ENCODE measurements at regions not wholly inside any gene's neighbourhood (a gene's known extent, or its start where the extent isn't known, plus 50 kb on each side); places are given as distances from the start of the nearest gene placed in this dataset.

GRCh38 chr20:12623870-12624269 is 384.9 kb upstream of the SPTLC3 start:
- no peak for TF ChIP-seq YY1 (IDR thresholded peaks at IDR 0.05; ENCODE audit: low read depth)

GRCh38 chr20:12627485-12627884 is 381.3 kb upstream of the SPTLC3 start:
- TF ChIP-seq NFIC (IDR thresholded peaks at IDR 0.05) (no peak), RAD21 (IDR thresholded peaks at IDR 0.05; ENCODE audit: low read depth) (no peak), ZBTB7A (IDR thresholded peaks at IDR 0.05; ENCODE audit: low read depth) (no peak), EP300 (IDR thresholded peaks at IDR 0.05; ENCODE audit: borderline replicate concordance) (no peak), CREB1 (IDR thresholded peaks at IDR 0.05; ENCODE audit: low read depth) (no peak), YY1 (IDR thresholded peaks at IDR 0.05; ENCODE audit: low read depth) (no peak), REST (IDR thresholded peaks at IDR 0.05; ENCODE audit: low read depth) (no peak), EGR1 (IDR thresholded peaks at IDR 0.05) (no peak)

GRCh38 chr20:12638633-12639312 is 370.0 kb upstream of the SPTLC3 start:
- no peak for TF ChIP-seq CREB1 (IDR thresholded peaks at IDR 0.05; ENCODE audit: low read depth)

GRCh38 chr20:12640251-12640650 is 368.5 kb upstream of the SPTLC3 start:
- TF ChIP-seq TEAD4 (IDR thresholded peaks at IDR 0.05) (no peak), MAX (IDR thresholded peaks at IDR 0.05) (no peak), FOXM1 (IDR thresholded peaks at IDR 0.05; ENCODE audit: borderline replicate concordance, low read depth) (no peak), EP300 (IDR thresholded peaks at IDR 0.05; ENCODE audit: borderline replicate concordance) (no peak), TCF12 (IDR thresholded peaks at IDR 0.05; ENCODE audit: low read depth) (no peak), CEBPB (IDR thresholded peaks at IDR 0.05) (no peak), USF1 (IDR thresholded peaks at IDR 0.05) (no peak), NFIC (IDR thresholded peaks at IDR 0.05) (no peak), CREB1 (IDR thresholded peaks at IDR 0.05; ENCODE audit: low read depth) (no peak), EGR1 (IDR thresholded peaks at IDR 0.05) (no peak), TAF1 (IDR thresholded peaks at IDR 0.05; ENCODE audit: low read depth) (no peak), YY1 (IDR thresholded peaks at IDR 0.05; ENCODE audit: low read depth) (no peak), REST (IDR thresholded peaks at IDR 0.05; ENCODE audit: low read depth) (no peak), RAD21 (IDR thresholded peaks at IDR 0.05; ENCODE audit: low read depth) (no peak), ZBTB7A (IDR thresholded peaks at IDR 0.05; ENCODE audit: low read depth) (no peak)

GRCh38 chr20:12641619-12642018 is 367.2 kb upstream of the SPTLC3 start:
- TF ChIP-seq EGR1 (IDR thresholded peaks at IDR 0.05): no peak
- no peak for TF ChIP-seq TAF1 (IDR thresholded peaks at IDR 0.05; ENCODE audit: low read depth)
- no peak for TF ChIP-seq CEBPB (IDR thresholded peaks at IDR 0.05)
- no peak for TF ChIP-seq EP300 (IDR thresholded peaks at IDR 0.05; ENCODE audit: borderline replicate concordance)
- TF ChIP-seq FOXM1 (IDR thresholded peaks at IDR 0.05; ENCODE audit: borderline replicate concordance, low read depth): no peak
- TF ChIP-seq CREB1 (IDR thresholded peaks at IDR 0.05; ENCODE audit: low read depth): no peak

- no peak for TF ChIP-seq MAX (IDR thresholded peaks at IDR 0.05)
- no peak for TF ChIP-seq REST (IDR thresholded peaks at IDR 0.05; ENCODE audit: low read depth)
- TF ChIP-seq USF1 (IDR thresholded peaks at IDR 0.05): no peak
- TF ChIP-seq EP300 (IDR thresholded peaks at IDR 0.05; ENCODE audit: borderline replicate concordance): no peak
These were observed 364.3 kb upstream of the SPTLC3 start for GRCh38 chr20:12644461-12644860.

Measured in Ishikawa (cell line).